Stimulated activated CD4-positive, alpha-beta T cell treated with anti-CD3 and anti-CD28 coated beads, Interleukin-1b, Interleukin-23, amount 100 ng/mL, for 1 hour (primary cell): ENCODE measurements at regions not wholly inside any gene's neighbourhood (a gene's known extent, or its start where the extent isn't known, plus 50 kb on each side); places are given as distances from the start of the nearest gene placed in this dataset.
"Not testable (repeated sequence)": the region's sequence is repeated elsewhere in the genome, so short reads cannot be mapped to it uniquely, and the experiment has no call there.

Source experiments
- DNase-seq, 2 donors: peaks; one replicate each; pipeline ENCODE4 v3.0.0-alpha.2; 2020; ENCODE audit warnings: low read depth in 2 of 2

- no peak for DNase-seq
Measured at GRCh38 chr16:79897104-79897452, 296.5 kb upstream of the MAF start.

DNA sequence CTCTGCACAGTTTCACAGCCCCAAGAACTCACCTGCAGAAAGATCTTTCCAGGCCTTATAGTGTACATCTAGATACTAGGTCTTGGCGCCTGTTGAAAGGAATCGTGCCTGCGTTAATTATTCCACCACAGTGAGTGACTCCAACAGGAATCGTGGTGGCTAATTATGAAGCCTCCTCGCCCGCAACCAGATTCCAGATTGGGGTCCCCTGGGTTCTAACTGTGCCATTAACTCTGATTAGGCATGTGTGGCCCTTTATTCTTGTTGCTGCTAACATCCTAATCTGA lies 295.3 kb upstream of the MAF start:
- DNase-seq: no peak

DNA sequence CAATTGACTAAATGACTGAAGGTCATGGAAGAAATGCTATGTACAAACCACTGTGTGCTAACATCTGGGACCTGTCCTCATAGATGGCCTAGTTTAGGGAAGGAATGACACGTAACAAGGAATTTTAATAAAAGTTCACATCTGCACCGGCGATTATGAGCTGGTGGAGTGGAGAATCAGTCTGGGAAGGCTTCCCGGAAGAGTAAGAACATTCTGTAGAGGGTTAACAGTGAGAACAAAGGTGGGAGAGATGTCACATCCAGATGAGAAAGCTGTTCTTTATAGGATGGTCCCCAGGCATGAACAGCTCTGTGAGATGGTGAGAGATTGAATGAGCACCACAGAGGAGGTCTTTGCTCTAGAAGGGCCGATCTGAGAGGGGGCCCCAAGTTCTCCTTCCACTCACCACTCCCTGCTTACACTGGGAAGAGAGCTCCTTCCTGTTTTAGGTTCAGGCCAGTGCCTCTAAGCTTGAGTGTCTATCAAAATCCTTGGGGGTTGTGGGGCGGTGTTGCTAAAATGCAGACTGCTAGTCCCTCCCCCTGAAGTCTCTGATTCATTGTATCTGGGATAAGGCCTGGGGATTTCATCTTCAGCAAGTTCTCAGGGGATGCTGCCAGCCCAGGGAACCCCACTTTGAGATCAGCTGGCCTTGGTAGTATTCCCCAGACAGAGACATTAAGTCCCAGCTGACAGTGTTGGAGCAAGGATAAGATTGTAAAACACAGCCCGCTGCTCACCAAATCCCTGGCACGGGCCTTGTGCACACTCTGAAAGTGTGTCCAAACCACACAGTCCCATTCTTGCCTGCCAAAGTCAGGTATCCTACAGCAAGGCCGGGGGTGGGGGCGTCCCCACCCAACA lies 294.7 kb upstream of the MAF start:
- DNase-seq: no peak

- no peak for DNase-seq
Measured at GRCh38 chr16:79893445-79893844, 292.9 kb upstream of the MAF start.

DNA sequence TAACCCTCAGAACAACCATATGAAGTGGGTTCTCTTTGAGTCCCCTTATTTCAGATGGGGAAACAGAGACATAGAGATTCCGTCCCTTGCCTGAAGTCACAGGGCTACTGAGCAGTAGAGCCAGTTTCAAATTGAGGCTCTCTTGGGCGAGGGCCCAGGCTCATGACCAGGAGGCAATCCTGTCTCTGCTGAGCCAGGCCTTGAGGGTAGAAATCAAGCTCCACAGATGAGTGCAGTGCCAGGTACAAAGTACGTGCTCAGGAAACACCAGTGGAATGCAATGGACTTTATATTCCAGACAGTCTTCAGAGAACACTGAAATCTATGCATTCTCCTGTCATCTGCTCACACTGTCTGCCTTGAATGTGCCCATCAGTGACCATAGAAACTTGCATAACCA lies 291.7 kb upstream of the MAF start:
- DNase-seq: no peak

- no peak for DNase-seq
Measured at GRCh38 chr16:79891458-79891857, 290.9 kb upstream of the MAF start.

- DNase-seq: no peak
Measured at GRCh38 chr16:79887541-79888540, 287.3 kb upstream of the MAF start.

GRCh38 chr16:79885320-79885719 lies 284.8 kb upstream of the MAF start:
- no peak for DNase-seq

GRCh38 chr16:79883494-79883893 lies 283.0 kb upstream of the MAF start:
- DNase-seq: no peak

DNA sequence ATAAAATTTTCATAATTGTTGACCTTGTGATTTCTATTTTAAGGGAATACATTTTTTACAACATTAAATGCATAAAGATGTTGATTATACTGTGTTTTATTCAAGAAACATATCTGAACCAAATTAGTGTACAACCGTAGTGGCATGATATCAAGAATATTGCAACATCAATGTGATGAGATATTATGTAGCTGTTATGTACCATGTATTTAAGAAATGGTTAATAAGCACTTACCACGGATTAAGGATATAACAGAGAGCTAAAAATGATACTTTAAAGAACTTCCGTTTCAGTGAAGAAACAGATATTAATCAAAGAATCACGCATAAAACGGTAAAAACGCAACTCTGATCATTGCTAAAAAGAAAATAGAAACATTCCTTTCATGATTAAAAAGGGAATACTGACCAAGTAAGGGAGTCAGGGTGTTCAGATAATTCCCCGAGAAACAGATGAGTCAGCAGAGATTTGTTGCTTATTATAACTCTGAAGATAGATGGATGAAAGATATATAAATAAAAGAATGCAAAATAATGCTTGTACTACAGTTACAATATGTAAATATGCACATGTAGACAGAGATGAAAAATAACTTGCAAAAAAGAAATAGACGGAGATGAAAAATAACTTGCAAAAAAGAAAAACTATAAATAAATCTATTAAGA lies 281.9 kb upstream of the MAF start:
- no peak for DNase-seq

DNA sequence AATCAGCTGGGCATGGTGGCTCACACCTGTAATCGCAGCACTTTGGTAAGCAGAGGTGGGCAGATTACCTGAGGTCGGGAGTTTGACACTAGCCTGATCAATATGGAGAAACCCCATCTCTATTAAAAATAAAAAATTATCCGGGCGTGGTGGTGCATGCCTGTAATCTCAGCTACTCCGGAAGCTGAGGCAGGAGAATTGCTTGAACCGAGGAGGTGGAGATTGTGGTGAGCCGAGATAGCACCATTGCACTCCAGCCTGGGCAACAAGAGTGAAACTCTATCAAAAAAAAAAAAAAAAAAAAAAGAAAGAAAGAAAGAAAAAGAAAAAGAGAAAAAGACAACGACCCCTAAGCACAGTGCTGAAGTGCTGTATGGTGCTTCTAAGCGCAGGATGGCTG lies 280.6 kb upstream of the MAF start:
- DNase-seq: not testable (repeated sequence)

- DNase-seq: no peak
Measured at GRCh38 chr16:79876332-79876730, 275.8 kb upstream of the MAF start.

GRCh38 chr16:79874391-79874790 lies 273.9 kb upstream of the MAF start:
- no peak for DNase-seq

DNA sequence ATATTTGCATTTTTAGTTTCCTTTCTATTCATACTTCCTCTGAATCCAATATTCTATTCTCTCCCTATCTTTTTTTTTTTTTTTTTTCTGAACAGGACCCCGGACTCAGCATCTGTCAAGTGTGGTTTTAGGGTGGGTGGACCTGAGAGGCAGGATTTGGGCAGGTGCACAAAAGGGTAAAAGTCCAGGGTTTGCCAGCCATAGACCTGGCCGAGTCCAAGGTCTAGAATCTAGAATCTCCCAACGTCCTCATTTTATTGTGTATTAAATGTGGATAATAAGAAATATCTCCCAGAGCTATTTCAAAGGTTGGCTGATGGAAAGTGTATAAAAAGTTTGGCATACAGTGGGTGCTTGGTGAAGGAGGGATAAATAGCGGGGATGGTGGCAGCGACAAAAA lies 273.3 kb upstream of the MAF start:
- DNase-seq: no peak

DNA sequence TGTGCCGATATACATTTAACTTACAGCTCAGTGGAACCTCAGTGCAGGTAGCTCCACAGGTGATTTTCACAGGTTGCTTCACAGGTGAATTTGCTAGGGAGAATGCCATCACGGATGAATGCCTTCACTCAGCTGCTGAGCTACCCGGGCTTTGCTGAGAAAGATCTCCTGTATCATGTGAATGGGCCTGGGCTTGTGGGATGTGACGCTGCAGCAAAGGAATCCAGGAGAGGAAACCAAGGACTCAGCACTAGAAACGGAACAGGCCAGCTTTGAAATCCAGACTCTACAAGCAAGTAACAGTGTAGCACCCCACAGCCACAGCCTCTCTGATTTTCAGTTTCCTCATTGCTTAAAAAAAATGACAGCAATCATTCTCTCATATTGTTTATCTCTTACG lies 271.4 kb upstream of the MAF start:
- no peak for DNase-seq

- DNase-seq: no peak
Measured at GRCh38 chr16:79870016-79870886, 269.7 kb upstream of the MAF start.

DNA sequence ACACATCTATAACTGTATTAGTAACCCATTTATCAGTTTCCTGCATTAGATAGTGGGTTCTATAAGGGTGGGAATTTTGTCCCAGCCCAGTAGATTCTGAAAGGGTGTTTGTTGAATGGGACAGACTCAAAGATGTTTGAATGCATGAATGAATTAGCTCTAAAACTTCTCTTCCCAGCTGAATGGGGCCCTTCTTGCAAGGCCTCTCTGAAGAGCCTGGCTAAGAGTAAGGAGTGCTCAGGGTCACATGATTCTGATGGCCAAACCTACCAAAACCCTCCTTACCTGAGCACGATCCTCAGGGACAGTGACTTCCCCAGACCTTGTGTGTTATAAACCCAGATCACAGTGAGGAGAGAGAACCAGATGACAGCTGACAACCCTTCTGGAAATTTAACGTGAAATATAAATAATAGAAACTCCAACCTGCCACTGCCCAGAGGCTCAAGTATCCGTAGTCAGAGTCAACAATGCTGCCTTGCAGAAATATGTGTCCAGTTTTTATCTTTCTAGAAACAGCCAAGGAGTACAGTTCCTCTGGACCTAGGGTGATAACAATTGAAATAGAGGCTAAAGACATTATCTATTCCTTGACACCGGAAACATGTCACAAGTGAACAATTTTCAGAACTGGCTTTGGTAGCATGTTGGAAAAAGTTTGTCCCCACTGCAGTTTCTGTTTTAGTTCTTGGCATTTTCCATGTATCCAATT lies 268.9 kb upstream of the MAF start:
- no peak for DNase-seq

DNA sequence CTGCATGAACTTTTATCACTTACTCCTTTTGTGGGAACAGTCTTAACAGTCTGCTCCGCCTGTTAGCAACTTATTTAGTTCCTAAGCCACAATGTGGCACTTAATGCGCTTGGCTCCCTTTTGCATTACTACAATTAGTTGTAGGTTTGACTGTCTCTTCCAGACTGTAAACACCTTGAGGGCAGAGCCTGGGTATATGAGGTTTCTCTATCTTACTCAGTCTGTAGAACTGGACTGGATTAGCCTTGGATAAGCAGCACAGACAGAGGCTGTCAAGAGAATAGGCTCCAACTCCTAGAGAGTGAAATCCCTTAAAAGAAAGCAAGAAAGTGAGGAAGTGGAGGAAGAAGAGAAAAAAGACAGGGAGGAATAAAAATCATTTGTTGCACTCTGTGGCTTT lies 268.3 kb upstream of the MAF start:
- no peak for DNase-seq

DNA sequence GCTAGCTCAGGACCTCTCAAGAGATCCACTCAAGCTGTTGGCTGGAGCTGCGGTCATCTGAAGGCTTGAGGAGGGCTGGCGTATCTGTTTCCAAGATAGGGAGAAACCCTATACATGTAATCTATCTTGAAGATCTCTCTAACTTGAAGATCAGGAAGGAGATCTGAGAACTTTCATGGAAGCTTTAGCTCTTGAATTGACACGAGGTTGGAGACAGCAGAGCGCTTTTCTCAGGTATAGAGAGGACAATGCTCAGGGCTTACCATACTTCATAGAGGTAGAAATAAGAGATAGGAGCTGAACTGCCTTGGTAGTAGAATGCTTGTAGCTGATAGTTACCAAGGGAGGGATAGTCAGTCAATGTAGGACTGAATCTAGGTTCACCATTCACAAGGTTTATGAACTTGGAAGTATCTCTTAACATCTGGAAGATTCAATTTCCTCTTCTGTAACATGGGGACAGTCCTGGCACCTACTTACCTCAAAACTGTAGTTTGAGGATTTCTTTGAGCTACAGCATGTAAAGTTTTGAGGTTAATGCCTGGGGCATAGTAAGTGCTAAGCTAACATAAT lies 267.0 kb upstream of the MAF start:
- DNase-seq: no peak

- DNase-seq: no peak
Measured at GRCh38 chr16:79865918-79866317, 265.4 kb upstream of the MAF start.
